OCI-LY7 (cell line): ENCODE measurements at regions not wholly inside any gene's neighbourhood (a gene's known extent, or its start where the extent isn't known, plus 50 kb on each side); places are given as distances from the start of the nearest gene placed in this dataset.

Experiments
- EZH2phosphoT487 ChIP-seq: fragments of 200-600 bp; sonication (generic); IDR thresholded peaks from 2 replicates; pipeline ENCODE4 v1.6.1; 2018; ENCODE audit warnings: low read depth, borderline replicate concordance, mild to moderate bottlenecking, mixed run types, antibody characterized with exemption, low read length, moderate library complexity, mixed read lengths
- TF ChIP-seq, protein P1 (sequence below): fragments of 200-600 bp; sonication (generic); conservative IDR thresholded peaks from 2 replicates; pipeline ENCODE4 v1.5.1; 2014; ENCODE audit warnings: mild to moderate bottlenecking, antibody characterized with exemption, low read length, moderate library complexity, mixed read lengths

DNA sequence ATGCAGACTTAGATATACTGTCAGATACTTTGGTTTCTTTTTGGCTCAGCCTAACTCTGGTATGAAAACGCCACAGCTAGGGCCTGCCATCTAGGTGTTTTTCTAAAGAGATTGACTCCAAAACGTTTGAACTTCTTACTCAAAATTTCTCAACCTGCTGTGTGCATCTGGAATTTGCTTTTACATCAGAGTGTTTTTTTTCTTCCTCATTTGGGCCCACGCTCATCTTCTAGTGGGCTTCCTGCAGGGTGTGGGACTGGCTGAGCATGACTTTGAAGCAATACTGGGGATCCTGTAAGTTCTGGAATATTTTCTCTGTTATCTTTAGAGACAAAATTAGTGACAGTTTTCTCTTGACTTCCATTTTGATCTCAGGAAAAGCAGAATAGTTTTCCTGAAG lies 117.8 kb downstream of the NR1D2 start:
- TF ChIP-seq, protein P1, sequence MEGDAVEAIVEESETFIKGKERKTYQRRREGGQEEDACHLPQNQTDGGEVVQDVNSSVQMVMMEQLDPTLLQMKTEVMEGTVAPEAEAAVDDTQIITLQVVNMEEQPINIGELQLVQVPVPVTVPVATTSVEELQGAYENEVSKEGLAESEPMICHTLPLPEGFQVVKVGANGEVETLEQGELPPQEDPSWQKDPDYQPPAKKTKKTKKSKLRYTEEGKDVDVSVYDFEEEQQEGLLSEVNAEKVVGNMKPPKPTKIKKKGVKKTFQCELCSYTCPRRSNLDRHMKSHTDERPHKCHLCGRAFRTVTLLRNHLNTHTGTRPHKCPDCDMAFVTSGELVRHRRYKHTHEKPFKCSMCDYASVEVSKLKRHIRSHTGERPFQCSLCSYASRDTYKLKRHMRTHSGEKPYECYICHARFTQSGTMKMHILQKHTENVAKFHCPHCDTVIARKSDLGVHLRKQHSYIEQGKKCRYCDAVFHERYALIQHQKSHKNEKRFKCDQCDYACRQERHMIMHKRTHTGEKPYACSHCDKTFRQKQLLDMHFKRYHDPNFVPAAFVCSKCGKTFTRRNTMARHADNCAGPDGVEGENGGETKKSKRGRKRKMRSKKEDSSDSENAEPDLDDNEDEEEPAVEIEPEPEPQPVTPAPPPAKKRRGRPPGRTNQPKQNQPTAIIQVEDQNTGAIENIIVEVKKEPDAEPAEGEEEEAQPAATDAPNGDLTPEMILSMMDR = no peak
- no peak for TF ChIP-seq EZH2phosphoT487
